H1 (cell line): ENCODE measurements at regions not wholly inside any gene's neighbourhood (a gene's known extent, or its start where the extent isn't known, plus 50 kb on each side); places are given as distances from the start of the nearest gene placed in this dataset.

Source experiments
- CTCF ChIA-PET: fragments of 300-600 bp; sonication (Branson Sonifier 250); formaldehyde crosslinking; loops from one replicate; lab custom pipeline; 2021; ENCODE audit not compliant: partially characterized antibody; lab: Charles Lee
- POLR2A ChIA-PET: fragments of 300-600 bp; sonication (Branson Sonifier 250); formaldehyde crosslinking; loops from one replicate; lab custom pipeline; 2021; ENCODE audit warnings: inconsistent platforms; ENCODE audit not compliant: partially characterized antibody; lab: Charles Lee
- DNase-seq, 2 experiments: peaks; one replicate each; pipeline versions ENCODE4 v3.0.0 to v3.0.0-alpha.2; 2010 to 2022; ENCODE audit warnings: low spot score in 2 of 2, low read depth in 1 of 2, mixed read lengths in 1 of 2
- FAIRE-seq: peaks from 2 replicates; lab custom pipeline; 2011; peaks lifted over from hg19 to GRCh38; lab: Jason Lieb, UNC
- H2AFZ ChIP-seq: 2 replicates; pipeline ENCODE4 v1.8.1; 2012; ENCODE audit warnings: low read length, inconsistent platforms
- H2AK5ac ChIP-seq: 2 replicates; pipeline ENCODE4 v1.6.1; 2013; ENCODE audit warnings: low read depth, low read length
- H2BK120ac ChIP-seq: replicated peaks from 2 replicates; pipeline ENCODE3; 2013; ENCODE audit warnings: low read depth, low read length, inconsistent platforms
- H2BK12ac ChIP-seq: 2 replicates; pipeline ENCODE4 v1.6.1; 2013; ENCODE audit warnings: low read depth, low read length
- H2BK15ac ChIP-seq: 2 replicates; pipeline ENCODE4 v1.6.1; 2013; ENCODE audit warnings: low read length
- H2BK20ac ChIP-seq: 2 replicates; pipeline ENCODE4 v1.6.1; 2013; ENCODE audit warnings: low read length
- H2BK5ac ChIP-seq: 2 replicates; pipeline ENCODE4 v1.6.1; 2013; ENCODE audit warnings: low read depth, low read length
- H3K14ac ChIP-seq: 2 replicates; pipeline ENCODE4 v1.6.1; 2013; ENCODE audit warnings: inconsistent platforms; ENCODE audit not compliant: insufficient read length
- H3K18ac ChIP-seq: 2 replicates; pipeline ENCODE4 v1.6.1; 2013; ENCODE audit warnings: low read length; ENCODE audit errors: extremely low read depth
- H3K23ac ChIP-seq: 2 replicates; pipeline ENCODE4 v1.6.1; 2013; ENCODE audit warnings: inconsistent platforms; ENCODE audit not compliant: insufficient read length
- H3K23me2 ChIP-seq: 2 replicates; pipeline ENCODE4 v1.6.1; 2013; ENCODE audit warnings: low read depth, low read length
- H3K27ac ChIP-seq: 2 replicates; pipeline ENCODE4 v1.6.1; 2011; ENCODE audit warnings: low read depth, low read length, inconsistent platforms
- H3K27me3 ChIP-seq, 4 experiments: replicated peaks in 1 of 4; 1 replicate in 1 of 4; 2 replicates in 3 of 4; pipeline versions ENCODE4 v1.6.1 to v1.8.1; 2011 to 2013; ENCODE audit warnings: low read length in 3 of 4, mild to moderate bottlenecking in 3 of 4, inconsistent platforms in 2 of 4, mixed read lengths in 2 of 4, moderate library complexity in 1 of 4; ENCODE audit not compliant: control insufficient read depth in 3 of 4, insufficient read depth in 3 of 4; ENCODE audit errors: extremely low read depth in 1 of 4
- H3K36me3 ChIP-seq, 4 experiments: 2 replicates each; pipeline versions ENCODE4 v1.6.1 to v1.8.1; 2011 to 2013; ENCODE audit warnings: mild to moderate bottlenecking in 4 of 4, low read length in 3 of 4, moderate library complexity in 2 of 4, control low read depth in 1 of 4, inconsistent platforms in 1 of 4; ENCODE audit not compliant: insufficient read depth in 4 of 4, control insufficient read depth in 2 of 4
- H3K4ac ChIP-seq: replicated peaks from 2 replicates; pipeline ENCODE3; 2013; ENCODE audit warnings: low read length, low read depth, mixed read lengths, inconsistent platforms; ENCODE audit not compliant: insufficient read length
- H3K4me1 ChIP-seq, 4 experiments: replicated peaks in 1 of 4; 1 replicate in 1 of 4; 2 replicates in 3 of 4; pipeline versions ENCODE4 v1.6.1 to v1.8.1; 2011 to 2013; ENCODE audit warnings: low read length in 3 of 4, inconsistent platforms in 2 of 4, mixed read lengths in 1 of 4; ENCODE audit not compliant: insufficient read depth in 4 of 4, control insufficient read depth in 3 of 4
- H3K4me2 ChIP-seq, 2 experiments: 2 replicates each; pipeline versions ENCODE4 v1.6.1 to v1.8.1; 2011 to 2013; ENCODE audit warnings: low read depth in 2 of 2, low read length in 2 of 2, control low read depth in 1 of 2, inconsistent platforms in 1 of 2, mild to moderate bottlenecking in 1 of 2; ENCODE audit not compliant: insufficient read depth in 1 of 2
- H3K4me3 ChIP-seq, 4 experiments: fragments of 200-600, 300-600 bp in 1 of 4; sonication (generic), shearing (Covaris generic), sonication (Bioruptor Twin) in 1 of 4; 2 replicates each; pipeline versions ENCODE4 v1.5.1 to v1.8.1; 2011 to 2016; ENCODE audit warnings: low read length in 4 of 4, low read depth in 3 of 4, control low read depth in 2 of 4, inconsistent platforms in 2 of 4, mild to moderate bottlenecking in 2 of 4, mixed read lengths in 1 of 4, moderate library complexity in 1 of 4; ENCODE audit not compliant: insufficient read depth in 2 of 4; ENCODE audit errors: extremely low read depth in 1 of 4
- H3K56ac ChIP-seq: replicated peaks from 2 replicates; pipeline ENCODE3; 2013; ENCODE audit warnings: low read depth, mild to moderate bottlenecking, mixed read lengths, low read length, inconsistent platforms; ENCODE audit not compliant: insufficient read length
- H3K79me1 ChIP-seq: 2 replicates; pipeline ENCODE4 v1.6.1; 2013; ENCODE audit warnings: low read depth, low read length, control low read depth
- H3K79me2 ChIP-seq, 2 experiments: 2 replicates each; pipeline versions ENCODE4 v1.6.1 to v1.8.1; 2012 to 2013; ENCODE audit warnings: low read length in 2 of 2, mild to moderate bottlenecking in 2 of 2, inconsistent platforms in 1 of 2; ENCODE audit not compliant: insufficient read depth in 2 of 2, control insufficient read depth in 1 of 2
- H3K9ac ChIP-seq, 4 experiments: replicated peaks in 1 of 4; 1 replicate in 1 of 4; 2 replicates in 3 of 4; pipeline versions ENCODE4 v1.6.1 to v1.8.1; 2011 to 2013; ENCODE audit warnings: low read depth in 3 of 4, low read length in 3 of 4, control low read depth in 2 of 4, mild to moderate bottlenecking in 2 of 4, moderate library complexity in 2 of 4, inconsistent platforms in 1 of 4; ENCODE audit errors: extremely low read depth in 1 of 4
- H3K9me3 ChIP-seq, 2 experiments: 2 replicates each; pipeline versions ENCODE4 v1.6.1 to v1.8.1; 2012 to 2013; ENCODE audit warnings: mild to moderate bottlenecking in 2 of 2, moderate library complexity in 2 of 2, control low read depth in 1 of 2, inconsistent platforms in 1 of 2, low read depth in 1 of 2, low read length in 1 of 2, mixed read lengths in 1 of 2; ENCODE audit not compliant: insufficient read depth in 2 of 2
- H4K20me1 ChIP-seq, 2 experiments: replicated peaks in 1 of 2; 2 replicates each; pipeline versions ENCODE3 to v1.8.1; 2011 to 2013; ENCODE audit warnings: inconsistent platforms in 2 of 2, low read length in 2 of 2, mild to moderate bottlenecking in 1 of 2; ENCODE audit not compliant: insufficient read depth in 2 of 2, control insufficient read depth in 1 of 2
- H4K5ac ChIP-seq: 2 replicates; pipeline ENCODE4 v1.6.1; 2013; ENCODE audit warnings: low read length, low read depth, mixed read lengths, inconsistent platforms; ENCODE audit not compliant: insufficient read length
- H4K8ac ChIP-seq: 2 replicates; pipeline ENCODE4 v1.8.0; 2013; ENCODE audit warnings: mild to moderate bottlenecking, moderate library complexity, low read length, inconsistent platforms; ENCODE audit not compliant: insufficient read depth; ENCODE audit errors: extremely low read depth
- H4K91ac ChIP-seq: replicated peaks from 2 replicates; pipeline ENCODE3; 2013; ENCODE audit warnings: low read length, mixed read lengths, inconsistent platforms; ENCODE audit not compliant: insufficient read length
- ATF3 ChIP-seq: IDR thresholded peaks from 2 replicates; pipeline ENCODE4 v1.6.1; 2011; ENCODE audit warnings: low read depth, mild to moderate bottlenecking, low read length; ENCODE audit not compliant: insufficient read depth
- BACH1 ChIP-seq: IDR thresholded peaks from 2 replicates; pipeline ENCODE4 v1.6.1; 2012; ENCODE audit warnings: low read length, improper control_type of control experiment
- BCL11A ChIP-seq, 2 experiments: IDR thresholded peaks; one replicate each; pipeline ENCODE4 v1.6.1; 2011; ENCODE audit warnings: low read depth in 2 of 2, low read length in 2 of 2, mild to moderate bottlenecking in 2 of 2
- CBX8 ChIP-seq: fragments of 300-800, 300-1000 bp; sonication (generic); IDR thresholded peaks from 2 replicates; pipeline ENCODE4 v1.7.1; 2016; ENCODE audit warnings: low read depth, low read length, borderline replicate concordance
- CTBP2 ChIP-seq: IDR thresholded peaks from 2 replicates; pipeline ENCODE4 v1.7.0; 2011; ENCODE audit warnings: borderline replicate concordance, mild to moderate bottlenecking, moderate library complexity, mixed read lengths, low read length; ENCODE audit not compliant: insufficient read depth, insufficient read length
- GABPA ChIP-seq: IDR thresholded peaks from 2 replicates; pipeline ENCODE4 v1.6.1; 2011; ENCODE audit warnings: mild to moderate bottlenecking, low read length, moderate library complexity, borderline replicate concordance; ENCODE audit not compliant: insufficient read depth
- HDAC6 ChIP-seq: IDR thresholded peaks from one replicate; pipeline ENCODE4 v1.7.1; 2012; ENCODE audit warnings: low read depth, mild to moderate bottlenecking, inconsistent platforms, low read length, moderate library complexity
- KDM1A ChIP-seq: fragments of 200-600, 300-600 bp; sonication (generic); IDR thresholded peaks from 2 replicates; pipeline ENCODE4 v1.7.1; 2016; ENCODE audit warnings: mild to moderate bottlenecking, low read length, borderline replicate concordance
- MAFK ChIP-seq: IDR thresholded peaks from 2 replicates; pipeline ENCODE4 v1.6.1; 2012; ENCODE audit warnings: low read depth, mild to moderate bottlenecking, improper control_type of control experiment, low read length
- RXRA ChIP-seq: IDR thresholded peaks from 2 replicates; pipeline ENCODE4 v1.6.1; 2011; ENCODE audit warnings: low read depth, mild to moderate bottlenecking, low read length, moderate library complexity; ENCODE audit not compliant: insufficient read depth
- SRF ChIP-seq: IDR thresholded peaks from 2 replicates; pipeline ENCODE4 v1.6.1; 2011; ENCODE audit warnings: mild to moderate bottlenecking, low read depth, low read length, moderate library complexity
- USF2 ChIP-seq: IDR thresholded peaks from 2 replicates; pipeline ENCODE4 v1.6.1; 2011; ENCODE audit warnings: low read length, improper control_type of control experiment
- ZNF274 ChIP-seq: IDR thresholded peaks from 2 replicates; pipeline ENCODE4 v1.7.0; 2012; ENCODE audit warnings: low read length, borderline replicate concordance; ENCODE audit errors: extremely low read depth
- WGBS, 2 experiments: shearing (Covaris generic) in 1 of 2; methylation state at CpG; one replicate each; pipeline versions ENCODE4 v1.1.6 to v1.1.7; 2013 to 2015; ENCODE audit warnings: low lambda C conversion rate in 2 of 2, mixed read lengths in 2 of 2, inconsistent platforms in 1 of 2, low coverage in 1 of 2, missing lambda C conversion rate in 1 of 2; ENCODE audit not compliant: insufficient replicate concordance in 2 of 2, insufficient coverage in 1 of 2, insufficient read length in 1 of 2; ENCODE audit errors: extremely low coverage in 1 of 2, missing lambda C conversion rate in 1 of 2; 5-methylcytosine and 5-hydroxymethylcytosine counted together

GRCh38 chrX:13890806-13891205, 73.9 kb upstream of the GPM6B start:
- no peak overlapping the region for H2AK5ac ChIP-seq
- H3K36me3 ChIP-seq = no peaks in the 10 kb centered on the region
- no peak overlapping the region for H3K4ac ChIP-seq
- no peak overlapping the region for H3K18ac ChIP-seq
- WGBS, 2 experiments = 50% methylated on average over 3 of the region's 3 CpGs; no CpG with 5 or more reads in 1 of the 2 experiments
- no peak overlapping the region for H3K4me2 ChIP-seq
- FAIRE-seq (no peak), DNase-seq (no peak)
- H3K23ac ChIP-seq = no peak overlapping the region
- no peaks in the 10 kb centered on the region for H4K20me1 ChIP-seq
- TF ChIP-seq BCL11A (IDR thresholded peaks at IDR 0.05; ENCODE audit: low read depth in 2 of 2, low read length in 2 of 2) = no peak
- TF ChIP-seq CBX8 = no peak
- no peak for TF ChIP-seq RXRA
- TF ChIP-seq MAFK = no peak
- TF ChIP-seq GABPA = no peak
- TF ChIP-seq ZNF274 = no peak
- TF ChIP-seq USF2 = no peak
- no peak for TF ChIP-seq CTBP2
- no peak for TF ChIP-seq BACH1
- TF ChIP-seq SRF = no peak
- TF ChIP-seq KDM1A = no peak
- no peak for TF ChIP-seq HDAC6
- no peak for TF ChIP-seq ATF3
- H3K79me2 ChIP-seq = peaks cover 0 to 90% of the 10 kb centered on the region in 2 experiments; a peak in 2 of 4 replicates
- H2BK12ac ChIP-seq = no peak overlapping the region
- no peak overlapping the region for H3K9ac ChIP-seq
- H4K8ac ChIP-seq = no peak overlapping the region
- no peak overlapping the region for H3K4me3 ChIP-seq
- H2AFZ ChIP-seq = no peak overlapping the region
- H3K9me3 ChIP-seq = no peaks in the 10 kb centered on the region
- H4K5ac ChIP-seq = no peak overlapping the region
- no peak overlapping the region for H2BK20ac ChIP-seq
- ChIA-PET CTCF (interaction anchor here (0.7 to 1.1 kb wide), 2 partner anchors 17 to 102 kb away, joined by 3 to 4 read pairs; no protein-coding TSS in a partner anchor), POLR2A (no interaction called here)
- no peak overlapping the region for H4K91ac ChIP-seq
- no peaks in the 10 kb centered on the region for H3K23me2 ChIP-seq
- no peak overlapping the region for H3K14ac ChIP-seq
- no peaks in the 10 kb centered on the region for H3K79me1 ChIP-seq
- no peaks in the 10 kb centered on the region for H3K27me3 ChIP-seq
- H2BK5ac ChIP-seq = no peak overlapping the region
- H2BK15ac ChIP-seq = no peak overlapping the region
- no peak overlapping the region for H3K56ac ChIP-seq
- H2BK120ac ChIP-seq = no peak overlapping the region
- peaks cover 0 to 15% (median 7%) of the 10 kb centered on the region in 4 experiments; a peak in 5 of 7 replicates for H3K4me1 ChIP-seq
- H3K27ac ChIP-seq = no peak overlapping the region
